Sigmoid colon (tissue), 6 donors: ENCODE measurements at regions not wholly inside any gene's neighbourhood (a gene's known extent, or its start where the extent isn't known, plus 50 kb on each side); places are given as distances from the start of the nearest gene placed in this dataset.

Experiments
- DNase-seq: peaks from one replicate; pipeline ENCODE4 v3.0.0-alpha.2; 2019
- H3K27ac ChIP-seq, 4 donors: fragments of 200-600 bp; sonication (generic); one replicate each; pipeline ENCODE4 v1.5.1; 2016 to 2019; ENCODE audit warnings: mild to moderate bottlenecking in 1 of 4
- H3K27me3 ChIP-seq, 3 donors: fragments of 200-600 bp; sonication (generic); one replicate each; pipeline ENCODE4 v1.5.1; 2019; ENCODE audit warnings: mild to moderate bottlenecking in 1 of 3
- H3K36me3 ChIP-seq, 4 donors: fragments of 200-600 bp; sonication (generic); one replicate each; pipeline ENCODE4 v1.5.1; 2016 to 2019
- H3K4me1 ChIP-seq, 4 donors: fragments of 200-600 bp; sonication (generic); one replicate each; pipeline ENCODE4 v1.5.1; 2017 to 2019
- H3K4me3 ChIP-seq, 4 donors: fragments of 200-600 bp; sonication (generic); one replicate each; pipeline ENCODE4 v1.5.1; 2017 to 2019; ENCODE audit warnings: mild to moderate bottlenecking in 2 of 4, moderate library complexity in 1 of 4
- H3K9me3 ChIP-seq, 4 donors: fragments of 200-600 bp in 3 of 4; sonication (generic) in 3 of 4; one replicate each; pipeline versions ENCODE4 v1.5.1 to v1.6.1; 2013 to 2019
- EP300 ChIP-seq, 4 donors: sonication (generic); formaldehyde crosslinking; IDR thresholded peaks; one replicate each; pipeline ENCODE4 v1.6.1; 2017; ENCODE audit warnings: antibody characterized with exemption in 4 of 4
- POLR2A ChIP-seq, 2 donors: fragments of 450-650 bp; IDR thresholded peaks; one replicate each; pipeline ENCODE4 v1.6.1; 2016; ENCODE audit warnings: antibody characterized with exemption in 2 of 2, mild to moderate bottlenecking in 2 of 2, moderate library complexity in 2 of 2
- POLR2AphosphoS5 ChIP-seq, 4 donors: sonication (generic); formaldehyde crosslinking; IDR thresholded peaks; one replicate each; pipeline ENCODE4 v1.6.1; 2017; ENCODE audit warnings: antibody characterized with exemption in 4 of 4
- WGBS, 2 donors: extraction: QIAGEN DNeasy Blood & Tissue Kit; methylation state at CpG; one replicate each; pipeline ENCODE4 v1.1.7; 2013; 5-methylcytosine and 5-hydroxymethylcytosine counted together
- intact Hi-C: fragments of 100-400 bp; cut with DNase I; formaldehyde crosslinking; loops from one replicate; pipeline ENCODE4 v1.15.1; 2023
- TF ChIP-seq, protein P1 (sequence below), 4 experiments: fragments of 450-650 bp in 3 of 4; fragments of 200-600 bp in 1 of 4; IDR thresholded peaks; one replicate each; pipeline ENCODE4 v1.5.1; 2016 to 2019; ENCODE audit warnings: antibody characterized with exemption in 4 of 4, mild to moderate bottlenecking in 3 of 4, moderate library complexity in 2 of 4
- donor health status: healthy with polysubstance abuse.
- donor health status: healthy.

DNA sequence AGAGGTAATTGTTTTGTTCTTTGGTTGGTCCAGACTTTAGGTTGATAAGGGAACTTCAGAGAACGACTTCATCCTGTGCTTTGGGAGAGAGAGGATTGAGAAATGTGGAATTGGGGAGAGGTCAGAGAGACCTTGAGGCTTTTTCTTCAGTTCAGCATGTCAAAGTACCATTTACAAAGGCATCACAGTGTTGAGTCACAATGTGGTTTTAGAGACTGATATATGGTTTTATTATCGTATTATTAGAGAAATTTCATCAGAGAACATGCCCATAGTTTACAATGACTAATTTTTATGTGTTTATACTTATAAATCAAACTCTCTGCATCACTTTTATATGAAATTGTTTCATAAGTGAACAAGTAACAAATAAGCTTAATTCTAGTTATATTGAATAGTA, 626.6 kb downstream of the DSC3 start:
- H3K36me3 ChIP-seq = no peaks in the 10 kb centered on the region
- H3K4me1 ChIP-seq = no peaks in the 10 kb centered on the region
- intact Hi-C loops = no loop called here
- WGBS, 2 donors = 27 to 57% methylated on average over 2 of the region's 2 CpGs
- H3K27me3 ChIP-seq = no peaks in the 10 kb centered on the region
- H3K27ac ChIP-seq = no peak overlapping the region
- TF ChIP-seq, protein P1, sequence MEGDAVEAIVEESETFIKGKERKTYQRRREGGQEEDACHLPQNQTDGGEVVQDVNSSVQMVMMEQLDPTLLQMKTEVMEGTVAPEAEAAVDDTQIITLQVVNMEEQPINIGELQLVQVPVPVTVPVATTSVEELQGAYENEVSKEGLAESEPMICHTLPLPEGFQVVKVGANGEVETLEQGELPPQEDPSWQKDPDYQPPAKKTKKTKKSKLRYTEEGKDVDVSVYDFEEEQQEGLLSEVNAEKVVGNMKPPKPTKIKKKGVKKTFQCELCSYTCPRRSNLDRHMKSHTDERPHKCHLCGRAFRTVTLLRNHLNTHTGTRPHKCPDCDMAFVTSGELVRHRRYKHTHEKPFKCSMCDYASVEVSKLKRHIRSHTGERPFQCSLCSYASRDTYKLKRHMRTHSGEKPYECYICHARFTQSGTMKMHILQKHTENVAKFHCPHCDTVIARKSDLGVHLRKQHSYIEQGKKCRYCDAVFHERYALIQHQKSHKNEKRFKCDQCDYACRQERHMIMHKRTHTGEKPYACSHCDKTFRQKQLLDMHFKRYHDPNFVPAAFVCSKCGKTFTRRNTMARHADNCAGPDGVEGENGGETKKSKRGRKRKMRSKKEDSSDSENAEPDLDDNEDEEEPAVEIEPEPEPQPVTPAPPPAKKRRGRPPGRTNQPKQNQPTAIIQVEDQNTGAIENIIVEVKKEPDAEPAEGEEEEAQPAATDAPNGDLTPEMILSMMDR (IDR thresholded peaks at IDR 0.05) = no peak
- TF ChIP-seq POLR2AphosphoS5 (IDR thresholded peaks at IDR 0.05) (no peak), POLR2A (IDR thresholded peaks at IDR 0.05) (no peak), EP300 (IDR thresholded peaks at IDR 0.05) (no peak)
- H3K9me3 ChIP-seq = no peaks in the 10 kb centered on the region
- no peak overlapping the region for H3K4me3 ChIP-seq
- DNase-seq = no peak

DNA sequence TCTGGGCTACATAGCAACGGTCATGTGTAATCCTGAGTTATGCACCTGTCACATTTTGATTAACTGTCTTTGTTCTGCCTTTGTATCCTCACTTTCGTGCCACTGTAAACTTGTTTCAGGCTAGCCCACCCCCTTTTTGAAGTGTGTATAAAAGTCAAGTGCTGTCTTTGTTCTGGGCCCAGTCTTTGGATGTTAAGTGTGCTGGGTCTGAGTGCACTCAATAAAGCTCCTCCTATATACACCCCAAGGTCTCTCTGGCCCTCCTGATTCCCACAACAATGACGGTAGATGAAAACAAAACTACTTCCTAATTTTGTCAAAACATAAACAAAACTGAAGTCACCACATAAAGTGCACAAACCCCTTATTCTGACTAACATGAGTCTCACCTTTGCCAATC, 633.4 kb downstream of the DSC3 start:
- Histone ChIP-seq H3K36me3 (no peaks in the 10 kb centered on the region), H3K27ac (no peak overlapping the region), H3K4me1 (no peaks in the 10 kb centered on the region), H3K27me3 (no peaks in the 10 kb centered on the region), H3K4me3 (no peak overlapping the region), H3K9me3 (no peaks in the 10 kb centered on the region)
- WGBS, 2 donors = 66 to 78% methylated on average over 3 of the region's 3 CpGs
- intact Hi-C loops = no loop called here
- no peak for DNase-seq
- TF ChIP-seq, protein P1 (IDR thresholded peaks at IDR 0.05) = no peak
- TF ChIP-seq POLR2A (IDR thresholded peaks at IDR 0.05) = no peak
- no peak for TF ChIP-seq EP300 (IDR thresholded peaks at IDR 0.05)
- TF ChIP-seq POLR2AphosphoS5 (IDR thresholded peaks at IDR 0.05) = no peak

DNA sequence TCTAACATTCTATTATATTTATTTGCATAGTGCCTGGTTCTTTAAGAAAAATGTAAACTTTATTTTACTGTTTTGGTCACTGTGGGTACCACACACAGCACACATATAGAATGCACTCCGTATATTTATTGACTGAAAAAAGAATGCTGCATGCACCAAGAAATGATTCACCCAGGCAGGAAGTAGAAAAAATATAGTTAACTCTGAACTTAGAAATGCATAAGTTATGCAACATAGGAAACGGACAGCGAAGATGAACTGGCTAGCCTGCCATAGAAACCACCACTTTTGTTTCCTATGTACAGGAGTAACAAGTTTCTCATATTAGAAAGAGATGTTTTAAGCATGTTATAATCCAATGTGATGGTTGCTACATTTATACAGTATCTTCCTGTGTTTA, 635.8 kb downstream of the DSC3 start:
- Histone ChIP-seq H3K36me3 (no peaks in the 10 kb centered on the region), H3K27ac (no peak overlapping the region), H3K4me3 (no peak overlapping the region), H3K27me3 (no peaks in the 10 kb centered on the region), H3K4me1 (no peaks in the 10 kb centered on the region), H3K9me3 (no peaks in the 10 kb centered on the region)
- 65 to 67% methylated on average over 3 of the region's 3 CpGs for WGBS, 2 donors
- TF ChIP-seq, protein P1 (IDR thresholded peaks at IDR 0.05) = no peak
- TF ChIP-seq POLR2AphosphoS5 (IDR thresholded peaks at IDR 0.05) (no peak), EP300 (IDR thresholded peaks at IDR 0.05) (no peak), POLR2A (IDR thresholded peaks at IDR 0.05) (no peak)
- DNase-seq = no peak
- intact Hi-C loops = no loop called here

DNA sequence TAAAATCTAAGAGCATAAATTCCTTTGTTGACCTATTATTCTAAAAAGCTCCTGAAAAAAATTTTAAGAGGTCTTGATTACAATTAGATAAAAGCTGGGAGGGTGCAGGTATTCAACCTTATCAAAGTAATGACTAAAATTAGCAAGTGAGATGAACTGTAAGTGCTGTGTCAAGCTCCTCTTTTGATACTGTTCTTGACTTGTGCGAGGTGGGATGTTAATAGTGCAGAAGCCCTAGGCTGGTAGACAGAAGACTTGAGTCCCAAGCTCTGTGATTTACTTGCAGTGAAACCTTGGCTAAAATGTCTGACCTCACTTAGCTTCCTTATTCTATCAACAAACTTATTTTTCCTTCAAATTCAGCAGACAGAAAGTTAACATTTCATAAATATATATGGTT, 637.5 kb downstream of the DSC3 start:
- WGBS, 2 donors = 87 to 90% methylated on average over 1 of the region's 1 CpG
- no peaks in the 10 kb centered on the region for H3K4me1 ChIP-seq
- no peaks in the 10 kb centered on the region for H3K9me3 ChIP-seq
- no peak overlapping the region for H3K27ac ChIP-seq
- H3K36me3 ChIP-seq = no peaks in the 10 kb centered on the region
- H3K4me3 ChIP-seq = no peak overlapping the region
- intact Hi-C loops = no loop called here
- DNase-seq = no peak
- TF ChIP-seq POLR2AphosphoS5 (IDR thresholded peaks at IDR 0.05) = no peak
- no peak for TF ChIP-seq EP300 (IDR thresholded peaks at IDR 0.05)
- no peak for TF ChIP-seq POLR2A (IDR thresholded peaks at IDR 0.05)
- TF ChIP-seq, protein P1 (IDR thresholded peaks at IDR 0.05) = no peak
- no peaks in the 10 kb centered on the region for H3K27me3 ChIP-seq

DNA sequence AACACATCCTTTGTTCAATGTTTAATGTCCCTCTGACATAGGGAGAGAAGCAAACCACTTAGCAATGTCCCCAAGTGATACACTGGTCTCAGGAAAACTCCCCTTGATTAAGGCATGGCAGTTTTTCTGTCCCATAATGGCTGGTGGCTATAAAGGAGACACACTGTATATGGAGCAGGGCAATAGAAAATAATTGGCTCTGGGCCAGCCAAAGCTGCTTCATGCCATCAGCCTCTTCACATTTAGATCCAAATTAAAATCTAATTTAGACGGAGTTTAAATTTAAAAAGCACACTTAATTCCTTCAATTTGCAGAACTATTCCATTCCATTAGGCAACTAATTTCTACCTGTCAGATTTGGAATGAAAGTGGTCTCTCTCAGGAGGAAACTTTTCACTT, 638.1 kb downstream of the DSC3 start:
- intact Hi-C loops = no loop called here
- no peaks in the 10 kb centered on the region for H3K36me3 ChIP-seq
- no peaks in the 10 kb centered on the region for H3K9me3 ChIP-seq

More for the DNA sequence above, 638.1 kb downstream of the DSC3 start:
- TF ChIP-seq POLR2AphosphoS5 (IDR thresholded peaks at IDR 0.05) = no peak
- TF ChIP-seq, protein P1 (IDR thresholded peaks at IDR 0.05) = no peak
- no peak for DNase-seq
- no peaks in the 10 kb centered on the region for H3K27me3 ChIP-seq
- WGBS, 2 donors = 84 to 85% methylated on average over 1 of the region's 1 CpG
- no peak overlapping the region for H3K4me3 ChIP-seq
- H3K4me1 ChIP-seq = no peaks in the 10 kb centered on the region
- H3K27ac ChIP-seq = no peak overlapping the region
